ENCODE measurements at regions not wholly inside any gene's neighbourhood (a gene's known extent, or its start where the extent isn't known, plus 50 kb on each side); places are given as distances from the start of the nearest gene placed in this dataset.
"Not testable (repeated sequence)": the region's sequence is repeated elsewhere in the genome, so short reads cannot be mapped to it uniquely, and the experiment has no call there.

DNA sequence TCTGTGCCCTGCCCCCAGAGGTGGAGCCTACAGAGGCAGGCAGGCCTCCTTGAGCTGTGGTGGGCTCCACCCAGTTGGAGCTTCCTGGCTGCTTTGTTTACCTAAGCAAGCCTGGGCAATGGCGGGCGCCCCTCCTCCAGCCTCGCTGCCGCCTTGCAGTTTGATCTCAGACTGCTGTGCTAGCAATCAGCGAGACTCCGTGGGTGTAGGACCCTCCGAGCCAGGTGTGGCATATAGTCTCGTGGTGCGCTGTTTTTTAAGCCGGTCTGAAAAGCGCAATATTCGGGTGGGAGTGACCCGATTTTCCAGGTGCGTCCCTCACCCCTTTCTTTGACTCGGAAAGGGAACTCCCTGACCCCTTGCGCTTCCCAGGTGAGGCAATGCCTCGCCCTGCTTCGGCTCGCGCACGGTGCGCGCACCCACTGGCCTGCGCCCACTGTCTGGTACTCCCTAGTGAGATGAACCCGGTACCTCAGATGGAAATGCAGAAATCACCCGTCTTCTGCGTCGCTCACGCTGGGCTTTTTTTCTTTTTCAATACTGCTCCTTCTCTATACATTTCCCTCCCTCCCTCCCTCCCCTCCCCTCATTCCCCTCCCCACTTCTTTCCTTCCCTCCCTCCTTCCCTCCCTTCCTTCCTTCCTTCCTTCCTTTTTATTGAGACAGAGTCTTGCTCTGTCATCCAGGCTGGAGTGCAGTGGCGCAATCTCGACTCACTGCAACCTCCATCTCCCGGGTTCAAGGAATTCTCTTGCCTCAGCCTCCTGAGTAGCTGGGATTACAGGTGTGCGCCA is 197.1 kb upstream of the TBL1XR1 start:
- DNase-seq (ENCODE audit: low spot score) = not testable (repeated sequence)

DNA sequence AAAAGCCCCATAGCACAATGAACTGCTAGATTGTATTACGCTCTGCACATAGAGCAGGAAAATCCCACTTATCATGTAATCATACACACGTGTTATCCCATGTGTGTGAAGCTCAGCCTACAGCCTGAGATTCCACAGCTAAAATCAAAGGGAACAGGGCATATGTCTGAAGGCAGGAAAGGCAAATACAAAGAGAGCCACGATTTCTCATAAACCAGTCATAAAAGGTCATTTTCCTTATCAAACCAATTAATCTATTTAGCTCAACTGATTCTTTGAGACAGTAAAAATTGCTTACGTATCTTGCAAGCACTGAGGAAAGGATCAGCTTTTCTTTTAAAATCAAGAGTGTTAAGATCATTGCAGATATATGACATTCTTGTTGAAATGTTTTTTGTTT is 199.5 kb upstream of the TBL1XR1 start:
- no peak for DNase-seq (ENCODE audit: low spot score)

DNA sequence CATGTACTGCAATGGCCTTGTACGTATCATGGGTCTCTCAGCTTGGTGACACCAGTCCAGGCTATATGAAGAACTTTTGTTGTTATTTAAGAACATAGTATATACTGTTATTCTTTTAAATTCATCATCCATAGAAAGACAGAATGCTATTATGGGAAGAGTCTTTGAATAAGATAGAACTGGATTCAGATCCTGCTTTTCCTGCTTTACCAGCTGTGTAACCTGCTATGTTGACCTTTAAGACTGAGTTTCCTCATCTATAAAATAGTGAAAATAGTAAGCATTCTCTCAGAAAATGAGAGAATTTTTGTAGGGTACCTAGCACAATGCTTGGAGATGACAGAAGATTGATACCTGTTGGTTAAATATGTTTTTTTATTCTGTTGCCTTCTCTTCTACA is 204.1 kb upstream of the TBL1XR1 start:
- no peak for DNase-seq (ENCODE audit: low spot score)

GRCh38 chr3:177402533-177402932 is 205.3 kb upstream of the TBL1XR1 start:
- no peak for DNase-seq (ENCODE audit: low spot score)

- DNase-seq (ENCODE audit: low spot score) = no peak
These were observed 207.9 kb upstream of the TBL1XR1 start for GRCh38 chr3:177405191-177405672.

DNA sequence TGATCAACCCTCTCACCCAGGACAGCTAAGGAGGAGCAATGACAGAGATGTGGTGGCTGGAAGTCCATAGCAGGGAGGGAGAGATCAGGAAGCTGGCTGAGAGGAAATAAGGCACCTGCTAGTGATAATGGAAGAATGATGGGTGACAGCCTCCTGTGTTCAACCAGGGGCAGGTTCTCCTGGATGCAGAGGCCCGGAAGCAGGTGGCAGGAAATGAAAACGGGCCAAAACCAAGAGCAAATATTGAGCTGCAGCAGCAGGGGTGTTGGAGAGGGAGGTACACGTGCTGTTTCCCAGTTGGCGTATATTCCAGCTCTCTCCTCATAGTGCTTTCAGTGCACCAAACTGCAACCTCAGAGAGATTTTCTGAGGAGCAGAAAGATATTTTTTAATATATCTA is 213.4 kb upstream of the TBL1XR1 start:
- DNase-seq (ENCODE audit: low spot score) = no peak

DNA sequence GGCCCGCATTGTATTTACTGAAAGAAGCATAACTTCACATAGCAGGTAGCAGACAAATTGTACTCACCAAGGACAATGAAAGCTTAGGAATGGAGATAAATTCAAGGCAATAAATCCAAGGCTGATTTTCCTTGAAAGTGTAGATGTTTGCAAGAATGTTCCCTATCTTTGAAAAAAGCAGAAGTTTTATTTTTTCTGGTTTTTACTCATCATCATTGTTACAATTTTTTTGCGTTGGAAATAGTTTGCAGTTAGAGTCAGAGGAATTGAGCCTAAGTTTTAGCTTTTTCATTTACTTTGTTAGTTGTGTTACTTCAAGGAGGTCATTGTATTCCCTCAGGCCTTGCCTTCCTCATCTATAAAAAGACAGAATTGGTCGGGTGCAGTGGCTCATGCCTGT is 213.9 kb upstream of the TBL1XR1 start:
- no peak for DNase-seq (ENCODE audit: low spot score)

- DNase-seq (ENCODE audit: low spot score) = not testable (repeated sequence)
These were observed 215.4 kb upstream of the TBL1XR1 start for GRCh38 chr3:177412677-177413170.

DNA sequence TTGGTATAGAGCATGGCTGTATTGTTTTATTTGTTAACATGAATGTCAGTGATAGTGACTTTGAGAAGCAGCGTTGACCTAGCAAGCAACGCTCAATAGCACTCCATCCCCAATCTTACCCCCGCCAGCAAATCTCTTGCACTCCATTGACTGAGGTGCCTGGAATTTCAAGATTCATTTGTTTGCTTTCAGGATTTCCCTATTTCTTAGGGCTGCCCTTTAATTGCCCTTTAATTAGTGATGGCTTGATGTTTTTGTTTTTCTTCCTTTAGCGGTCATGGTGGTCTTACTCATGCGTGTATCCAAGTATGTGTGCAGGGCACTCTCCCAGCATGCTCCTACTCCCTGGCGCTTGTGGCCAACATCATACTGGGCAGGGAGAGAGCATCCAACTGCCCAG is 216.8 kb upstream of the TBL1XR1 start:
- no peak for DNase-seq (ENCODE audit: low spot score)

DNA sequence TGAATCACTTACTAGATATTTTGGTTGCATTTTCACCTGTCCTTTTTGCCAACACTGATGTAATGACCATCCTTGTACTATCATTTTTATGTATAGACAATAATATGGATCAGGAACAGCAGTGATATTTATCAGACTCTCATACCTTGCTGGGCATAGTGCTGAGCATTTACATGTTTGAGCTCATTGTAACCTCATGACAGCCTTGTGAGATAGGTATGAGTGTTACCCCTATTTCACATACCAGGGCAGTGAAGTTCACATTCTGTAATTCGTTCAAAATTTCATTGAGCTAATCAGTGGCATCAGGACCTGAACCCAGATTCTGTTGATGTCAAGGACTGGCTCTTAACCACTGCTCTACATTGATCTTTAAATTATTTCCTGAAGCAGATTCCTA is 221.5 kb upstream of the TBL1XR1 start:
- DNase-seq (ENCODE audit: low spot score) = peak; percentile 11

GRCh38 chr3:177419904-177420601 is 222.8 kb upstream of the TBL1XR1 start:
- no peak for DNase-seq (ENCODE audit: low spot score)

- DNase-seq (ENCODE audit: low spot score) = peak; percentile 10
These were observed 223.6 kb upstream of the TBL1XR1 start for GRCh38 chr3:177420651-177421480.

DNA sequence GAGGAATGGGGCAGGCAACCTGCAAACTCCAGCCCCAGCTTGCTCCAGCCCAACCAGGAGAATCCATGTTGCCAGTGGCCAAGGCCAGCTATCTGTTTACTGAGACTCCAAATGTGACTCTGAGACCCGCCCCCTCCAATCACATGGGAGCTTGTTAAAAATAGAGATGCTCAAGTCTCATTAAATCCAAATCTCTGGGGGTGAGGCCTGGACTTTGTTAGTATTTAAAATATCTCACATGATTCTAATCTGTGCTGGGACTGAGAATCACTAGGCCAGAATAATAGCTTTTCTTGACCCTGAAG is 224.2 kb upstream of the TBL1XR1 start:
- no peak for DNase-seq (ENCODE audit: low spot score)

GRCh38 chr3:177424521-177424920 is 227.2 kb upstream of the TBL1XR1 start:
- no peak for DNase-seq (ENCODE audit: low spot score)

- DNase-seq (ENCODE audit: low spot score) = no peak
These were observed 227.8 kb upstream of the TBL1XR1 start for GRCh38 chr3:177425042-177425441.

DNA sequence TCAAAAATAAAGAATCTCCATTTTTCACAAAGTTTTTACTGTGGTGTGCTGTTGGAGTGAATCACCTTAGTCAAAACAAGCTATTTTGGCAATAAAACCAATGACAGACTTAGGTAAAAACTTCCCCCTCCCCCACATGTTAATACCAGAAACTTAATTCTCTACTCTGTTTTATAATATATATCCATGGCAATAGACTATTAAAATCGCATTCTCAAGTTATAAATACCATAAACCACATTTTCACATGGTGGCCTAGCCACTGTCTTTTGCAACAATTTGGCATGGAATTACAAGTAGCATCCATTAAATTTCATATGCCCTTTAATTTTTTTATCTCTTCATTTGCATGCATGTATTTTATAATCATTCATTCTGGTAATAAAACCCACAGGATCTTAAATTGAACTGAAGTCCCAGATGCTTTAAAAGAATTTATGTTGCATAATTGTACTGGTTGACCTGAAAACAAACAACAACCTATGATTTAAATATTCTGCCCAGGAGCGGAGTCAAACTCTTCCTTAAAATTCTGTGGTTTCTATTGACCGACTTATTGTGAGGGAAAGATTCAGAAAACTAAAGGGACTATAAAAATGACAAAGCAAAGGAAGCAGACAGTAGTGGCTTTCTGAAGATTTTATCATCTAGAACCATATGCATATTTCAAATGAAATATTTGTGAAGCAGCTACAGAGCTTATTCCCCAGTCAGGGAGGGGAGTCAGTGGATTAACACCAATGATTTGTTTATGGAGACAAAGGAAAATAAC is 229.0 kb upstream of the TBL1XR1 start:
- no peak for DNase-seq (ENCODE audit: low spot score)

GRCh38 chr3:177426878-177427495 is 229.7 kb upstream of the TBL1XR1 start:
- no peak for DNase-seq (ENCODE audit: low spot score)

- peak; percentile 65 for DNase-seq (ENCODE audit: low spot score)
These were observed 230.3 kb upstream of the TBL1XR1 start for GRCh38 chr3:177427540-177427939.

GRCh38 chr3:177429079-177429478 is 231.8 kb upstream of the TBL1XR1 start:
- DNase-seq (ENCODE audit: low spot score) = no peak

DNA sequence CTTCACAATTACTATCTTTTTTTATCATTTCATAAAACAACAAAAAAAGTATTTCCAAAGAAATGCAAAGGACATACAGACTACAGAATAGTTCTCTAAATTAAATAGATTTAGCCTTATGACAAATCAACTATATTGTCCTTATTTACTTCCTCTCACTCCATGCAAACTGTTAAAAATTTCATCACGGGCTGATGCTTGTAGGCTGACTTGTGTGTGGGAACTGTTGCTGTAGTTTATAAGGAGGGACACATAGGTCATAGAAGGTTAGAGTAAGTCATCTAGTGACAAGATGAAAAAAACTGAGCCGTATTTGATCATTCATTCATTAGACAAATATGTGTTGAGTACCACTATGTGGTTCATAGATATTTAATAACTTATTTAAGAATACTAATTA is 232.5 kb upstream of the TBL1XR1 start:
- DNase-seq (ENCODE audit: low spot score) = no peak

- DNase-seq (ENCODE audit: low spot score) = no peak
These were observed 233.4 kb upstream of the TBL1XR1 start for GRCh38 chr3:177430653-177431052.
